22Rv1 (cell line): ENCODE measurements at regions not wholly inside any gene's neighbourhood (a gene's known extent, or its start where the extent isn't known, plus 50 kb on each side); places are given as distances from the start of the nearest gene placed in this dataset.

Source experiments
- H3K27ac ChIP-seq: fragments of 450-650 bp; 2 replicates; pipeline ENCODE4 v1.5.1; 2017
- ZFX ChIP-seq: fragments of 450-650 bp; IDR thresholded peaks from 2 replicates; pipeline ENCODE4 v1.6.1; 2017; ENCODE audit warnings: antibody characterized with exemption, borderline replicate concordance
- TF ChIP-seq, protein P1 (sequence below): fragments of 450-650 bp; IDR thresholded peaks from 2 replicates; pipeline ENCODE4 v1.5.1; 2017; ENCODE audit warnings: mild to moderate bottlenecking

DNA sequence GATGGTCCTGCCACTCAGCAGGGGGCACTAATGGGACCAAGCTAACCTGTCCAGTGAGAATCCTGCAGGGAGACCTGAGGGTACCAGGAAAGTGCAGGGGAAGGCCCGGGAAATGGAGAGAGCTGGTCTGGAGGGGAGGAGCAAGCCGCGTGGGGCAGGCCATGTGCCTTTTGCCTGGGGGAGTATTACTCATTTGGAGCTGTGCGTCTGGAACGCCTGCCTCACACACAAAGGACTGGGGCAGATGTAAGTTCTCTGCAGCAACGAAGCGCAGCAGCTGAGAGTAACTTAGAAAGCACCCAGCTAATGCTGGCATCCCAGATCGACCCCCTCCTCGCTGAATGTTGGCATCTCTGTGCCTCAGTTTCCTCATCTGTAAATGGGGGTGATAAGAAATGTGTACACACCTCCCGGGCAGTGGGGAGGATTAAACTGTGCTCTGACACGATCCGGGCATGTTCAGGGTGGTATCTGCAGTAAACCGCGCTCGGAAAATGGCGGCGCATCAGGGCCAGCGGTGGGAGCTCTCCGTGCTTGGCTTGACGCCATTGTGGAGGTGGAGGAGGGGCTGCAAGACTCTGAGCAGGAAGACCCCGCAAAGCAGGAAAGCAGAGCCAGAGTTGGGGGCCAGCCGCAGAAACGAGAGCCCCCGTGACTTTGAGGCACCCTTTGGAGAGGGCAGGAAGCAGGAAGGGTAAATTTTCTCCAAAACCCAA is 212.5 kb downstream of the NPHP4 start:
- no peak overlapping the region for H3K27ac ChIP-seq
- TF ChIP-seq ZFX, result no peak
- TF ChIP-seq, protein P1, sequence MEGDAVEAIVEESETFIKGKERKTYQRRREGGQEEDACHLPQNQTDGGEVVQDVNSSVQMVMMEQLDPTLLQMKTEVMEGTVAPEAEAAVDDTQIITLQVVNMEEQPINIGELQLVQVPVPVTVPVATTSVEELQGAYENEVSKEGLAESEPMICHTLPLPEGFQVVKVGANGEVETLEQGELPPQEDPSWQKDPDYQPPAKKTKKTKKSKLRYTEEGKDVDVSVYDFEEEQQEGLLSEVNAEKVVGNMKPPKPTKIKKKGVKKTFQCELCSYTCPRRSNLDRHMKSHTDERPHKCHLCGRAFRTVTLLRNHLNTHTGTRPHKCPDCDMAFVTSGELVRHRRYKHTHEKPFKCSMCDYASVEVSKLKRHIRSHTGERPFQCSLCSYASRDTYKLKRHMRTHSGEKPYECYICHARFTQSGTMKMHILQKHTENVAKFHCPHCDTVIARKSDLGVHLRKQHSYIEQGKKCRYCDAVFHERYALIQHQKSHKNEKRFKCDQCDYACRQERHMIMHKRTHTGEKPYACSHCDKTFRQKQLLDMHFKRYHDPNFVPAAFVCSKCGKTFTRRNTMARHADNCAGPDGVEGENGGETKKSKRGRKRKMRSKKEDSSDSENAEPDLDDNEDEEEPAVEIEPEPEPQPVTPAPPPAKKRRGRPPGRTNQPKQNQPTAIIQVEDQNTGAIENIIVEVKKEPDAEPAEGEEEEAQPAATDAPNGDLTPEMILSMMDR, result no peak

DNA sequence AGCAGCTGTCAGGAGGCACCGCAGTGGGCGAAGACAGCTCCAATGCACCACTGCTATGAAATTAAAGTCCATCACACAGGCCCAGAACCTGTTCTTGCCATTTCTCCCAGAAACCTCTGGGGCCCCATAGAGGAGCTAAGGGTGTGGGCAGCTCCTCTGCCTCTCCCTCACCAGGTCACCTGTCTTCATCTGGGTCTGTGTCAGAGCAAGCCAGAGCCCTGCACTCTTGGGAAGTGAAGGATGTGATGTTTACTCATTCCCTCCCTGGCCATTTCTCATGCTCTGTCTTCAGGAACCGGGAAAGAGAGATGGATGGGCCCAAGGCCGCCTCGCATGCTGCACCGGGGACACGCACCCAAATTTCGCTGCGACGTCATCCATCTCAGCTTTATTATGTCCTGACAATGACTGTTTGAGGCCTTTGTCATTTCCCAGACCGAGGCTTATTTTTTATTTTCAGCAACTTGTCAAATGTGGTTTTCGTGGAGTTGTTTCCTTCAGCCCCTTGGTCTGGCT is 216.1 kb downstream of the NPHP4 start:
- no peak overlapping the region for H3K27ac ChIP-seq
- TF ChIP-seq, protein P1, result no peak
- TF ChIP-seq ZFX, result no peak

DNA sequence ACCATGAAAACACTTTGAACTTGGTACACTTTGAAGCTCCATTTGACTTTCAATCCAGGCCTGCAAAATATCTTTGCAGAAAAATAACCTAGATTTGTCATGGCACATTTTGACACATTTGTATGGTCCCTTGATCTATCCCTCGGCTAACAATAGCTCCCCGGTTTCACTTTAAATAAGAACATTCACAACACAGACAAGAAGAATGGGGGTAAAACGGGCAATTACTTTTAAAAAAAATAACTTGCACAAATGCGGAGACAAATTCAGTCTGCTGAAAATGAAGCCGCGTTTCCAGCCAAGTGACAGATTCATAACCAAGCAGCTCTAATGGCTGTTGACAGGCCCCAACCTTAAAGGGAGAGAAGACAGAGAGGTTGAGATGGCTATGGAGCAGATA is 218.2 kb downstream of the NPHP4 start:
- H3K27ac ChIP-seq, result no peak overlapping the region
- TF ChIP-seq ZFX, result no peak
- TF ChIP-seq, protein P1, result no peak

DNA sequence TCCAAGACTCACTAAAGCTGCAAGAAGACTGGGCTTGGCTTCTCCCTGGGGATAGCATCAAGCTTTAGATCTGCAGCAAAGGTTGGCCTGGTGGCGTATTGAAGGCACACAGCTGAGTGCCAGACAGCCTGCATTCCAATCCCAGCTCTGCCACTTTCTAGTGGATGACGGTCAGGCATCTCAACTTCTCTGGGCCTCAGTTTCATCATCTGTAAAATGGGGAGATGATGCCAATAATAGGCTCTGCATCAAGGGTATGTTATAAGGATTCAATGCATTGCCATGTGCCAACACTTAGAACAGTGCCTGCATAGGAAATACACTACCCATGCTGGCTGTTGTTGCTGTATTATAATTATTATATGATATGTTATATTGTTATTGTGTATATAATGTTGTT is 220.4 kb downstream of the NPHP4 start:
- H3K27ac ChIP-seq, result no peak overlapping the region
- TF ChIP-seq, protein P1, result no peak
- TF ChIP-seq ZFX, result no peak

DNA sequence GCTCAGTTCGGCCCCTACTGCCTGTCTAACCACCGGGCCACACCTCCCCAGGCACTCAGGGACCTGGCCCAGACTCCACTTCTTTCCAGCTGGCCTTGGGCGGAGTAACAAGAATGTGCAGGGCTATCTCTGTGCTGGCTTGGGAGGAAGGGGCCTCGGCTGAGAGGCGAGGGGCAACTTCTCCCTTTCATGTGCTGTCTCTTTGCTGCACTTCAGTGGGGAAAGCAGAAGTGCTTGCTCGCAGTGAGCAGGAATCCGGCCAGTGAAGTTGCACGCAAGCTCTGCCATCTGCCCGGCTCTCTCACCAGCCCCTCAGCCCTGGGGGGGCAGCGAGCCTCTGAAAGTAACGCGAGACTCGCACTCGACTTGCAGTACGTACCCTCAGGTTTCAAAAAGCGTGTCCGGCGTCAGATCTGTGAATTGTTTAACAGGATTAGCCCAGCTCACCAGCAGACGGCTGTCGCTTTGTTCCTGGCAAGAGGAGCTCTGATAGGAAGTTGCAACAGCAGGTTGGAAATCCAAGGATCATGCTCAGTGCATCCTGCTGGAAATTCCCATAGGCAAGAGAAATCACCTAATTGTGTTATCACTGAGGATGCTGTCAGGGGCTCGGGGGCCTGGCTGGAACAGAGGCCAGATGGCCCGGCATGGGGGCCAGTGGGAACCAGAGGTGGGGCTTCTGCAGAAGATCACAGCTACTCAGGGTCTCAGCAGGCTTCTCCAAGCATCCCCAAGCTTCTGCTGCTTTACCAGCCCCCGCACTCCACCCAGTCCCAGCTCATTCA is 221.1 kb downstream of the NPHP4 start:
- TF ChIP-seq ZFX, result no peak
- TF ChIP-seq, protein P1, result no peak
- H3K27ac ChIP-seq, result no peak overlapping the region

DNA sequence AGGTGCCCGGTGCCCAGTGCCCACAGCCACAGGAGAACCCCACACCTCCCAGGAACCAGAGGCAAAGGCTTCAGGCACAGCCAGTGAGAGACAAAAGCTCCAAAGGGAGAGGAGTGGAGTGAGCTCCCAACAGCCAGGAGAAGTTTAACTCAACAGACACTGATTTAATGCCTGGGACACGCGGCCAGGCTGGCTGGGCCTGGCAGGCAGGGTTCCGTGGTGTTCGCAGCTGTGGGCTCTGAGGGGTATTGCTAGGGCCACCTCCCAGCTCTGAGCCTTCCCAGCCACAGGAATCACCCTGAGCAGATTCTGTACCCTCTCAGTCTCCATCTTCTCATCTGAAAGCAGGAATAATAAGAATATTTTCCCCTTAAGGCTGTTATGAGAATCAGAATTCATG is 222.5 kb downstream of the NPHP4 start:
- TF ChIP-seq, protein P1, result no peak
- TF ChIP-seq ZFX, result no peak
- no peak overlapping the region for H3K27ac ChIP-seq

DNA sequence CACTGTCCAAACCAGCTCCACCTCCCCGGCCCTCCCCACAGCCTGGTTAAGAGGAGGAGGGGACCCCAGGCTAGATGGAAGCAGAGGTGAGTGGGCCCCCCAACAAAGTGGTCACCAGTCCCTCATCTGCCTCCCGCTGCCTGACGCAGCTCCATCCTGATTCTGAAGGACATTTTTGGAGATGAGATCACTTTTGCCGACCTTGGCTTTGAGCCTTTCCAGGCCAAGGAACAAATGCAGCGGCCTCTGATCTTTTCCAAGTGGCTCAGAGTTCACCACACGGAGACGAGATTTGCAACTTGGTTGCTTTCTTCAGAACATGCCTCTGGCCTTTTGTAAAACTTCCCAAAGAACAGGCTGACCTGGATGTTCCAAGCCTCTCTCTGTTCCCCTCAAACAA is 223.1 kb downstream of the NPHP4 start:
- no peak overlapping the region for H3K27ac ChIP-seq
- TF ChIP-seq ZFX, result no peak
- TF ChIP-seq, protein P1, result no peak
